Fibroblast of skin of left biceps (primary cell): ENCODE measurements at regions not wholly inside any gene's neighbourhood (a gene's known extent, or its start where the extent isn't known, plus 50 kb on each side); places are given as distances from the start of the nearest gene placed in this dataset.

Source experiments
- DNase-seq, 2 experiments: peaks; one replicate each; pipeline ENCODE4 v3.0.0-alpha.2; 2013; ENCODE audit warnings: low read depth in 2 of 2

GRCh38 chrX:124524852-124525251, 178.5 kb downstream of the SH2D1A start:
- DNase-seq = no peak

- no peak for DNase-seq
These were observed 183.4 kb downstream of the SH2D1A start for GRCh38 chrX:124529786-124530185.

GRCh38 chrX:124530803-124531202, 184.4 kb downstream of the SH2D1A start:
- no peak for DNase-seq

- no peak for DNase-seq
These were observed 188.2 kb downstream of the SH2D1A start for GRCh38 chrX:124534536-124534935.

- DNase-seq = no peak
These were observed 194.1 kb downstream of the SH2D1A start for GRCh38 chrX:124540474-124540873.

GRCh38 chrX:124548571-124548970, 202.2 kb downstream of the SH2D1A start:
- no peak for DNase-seq

- DNase-seq = peak; percentile 86
These were observed 208.8 kb downstream of the SH2D1A start for GRCh38 chrX:124555036-124555595.

- no peak for DNase-seq
These were observed 211.6 kb downstream of the SH2D1A start for GRCh38 chrX:124557976-124558375.

GRCh38 chrX:124573468-124573867, 227.1 kb downstream of the SH2D1A start:
- DNase-seq = peak; percentile 68 to 73

GRCh38 chrX:124592744-124593143, 246.4 kb downstream of the SH2D1A start:
- DNase-seq = no peak

- DNase-seq = peak; percentile 3 to 4
These were observed 247.8 kb downstream of the SH2D1A start for GRCh38 chrX:124594017-124594651.

GRCh38 chrX:124605511-124605910, 259.1 kb downstream of the SH2D1A start:
- peak; percentile 1 to 5 for DNase-seq

- no peak for DNase-seq
These were observed 260.4 kb downstream of the SH2D1A start for GRCh38 chrX:124606724-124607123.

- DNase-seq = no peak
These were observed 273.3 kb downstream of the SH2D1A start for GRCh38 chrX:124619710-124620109.

- no peak for DNase-seq
These were observed 288.0 kb downstream of the SH2D1A start for GRCh38 chrX:124634363-124634762.

GRCh38 chrX:124641737-124642491, 295.6 kb downstream of the SH2D1A start:
- DNase-seq = no peak

GRCh38 chrX:124646403-124646802, 300.0 kb downstream of the SH2D1A start:
- no peak for DNase-seq

- DNase-seq = no peak
These were observed 304.7 kb downstream of the SH2D1A start for GRCh38 chrX:124651031-124651430.

- DNase-seq = no peak
These were observed 319.4 kb downstream of the SH2D1A start for GRCh38 chrX:124665621-124666400.

GRCh38 chrX:124679199-124679598, 332.8 kb downstream of the SH2D1A start:
- no peak for DNase-seq

- no peak for DNase-seq
These were observed 333.9 kb downstream of the SH2D1A start for GRCh38 chrX:124680287-124680686.

- DNase-seq = no peak
These were observed 344.1 kb downstream of the SH2D1A start for GRCh38 chrX:124690495-124690894.
